AG09319 (cell line): ENCODE measurements at regions not wholly inside any gene's neighbourhood (a gene's known extent, or its start where the extent isn't known, plus 50 kb on each side); places are given as distances from the start of the nearest gene placed in this dataset.

Experiments used
- DNase-seq: peaks from one replicate; pipeline ENCODE4 v3.0.0-alpha.2; 2010; ENCODE audit warnings: low read depth; ENCODE audit errors: extremely low read depth
- CTCF ChIP-seq: IDR thresholded peaks from 2 replicates; pipeline ENCODE4 v1.5.1; 2011; ENCODE audit warnings: low read depth, mild to moderate bottlenecking, inconsistent platforms, low read length, moderate library complexity

GRCh38 chr11:13851691-13852090 lies 110.8 kb upstream of the SPON1 start:
- DNase-seq: no peak
- no peak for TF ChIP-seq CTCF

GRCh38 chr11:13852481-13852880 lies 110.0 kb upstream of the SPON1 start:
- no peak for DNase-seq
- no peak for TF ChIP-seq CTCF

- DNase-seq: no peak
- TF ChIP-seq CTCF: no peak
Measured at GRCh38 chr11:13857828-13858227, 104.7 kb upstream of the SPON1 start.

GRCh38 chr11:13859892-13860291 lies 102.6 kb upstream of the SPON1 start:
- DNase-seq: no peak
- no peak for TF ChIP-seq CTCF

GRCh38 chr11:13861411-13861810 lies 101.1 kb upstream of the SPON1 start:
- TF ChIP-seq CTCF: no peak
- DNase-seq: no peak

GRCh38 chr11:13862845-13863392 lies 99.6 kb upstream of the SPON1 start:
- TF ChIP-seq CTCF: no peak
- no peak for DNase-seq

GRCh38 chr11:13868710-13869397 lies 93.7 kb upstream of the SPON1 start:
- no peak for TF ChIP-seq CTCF
- DNase-seq: no peak
